Muscle layer of duodenum (tissue), 2 donors: ENCODE measurements at regions not wholly inside any gene's neighbourhood (a gene's known extent, or its start where the extent isn't known, plus 50 kb on each side); places are given as distances from the start of the nearest gene placed in this dataset.

Source experiments
- H3K27ac ChIP-seq: one replicate; pipeline ENCODE4 v1.7.0; 2013; ENCODE audit warnings: mild to moderate bottlenecking, low read length
- H3K27me3 ChIP-seq: one replicate; pipeline ENCODE4 v1.7.0; 2013; ENCODE audit warnings: low read depth, mild to moderate bottlenecking, control low read depth, low read length
- H3K36me3 ChIP-seq, 2 donors: one replicate each; pipeline ENCODE4 v1.7.0; 2013; ENCODE audit warnings: low read length in 2 of 2, control low read depth in 1 of 2, mild to moderate bottlenecking in 1 of 2; ENCODE audit not compliant: insufficient read depth in 2 of 2, control insufficient read depth in 1 of 2
- H3K4me1 ChIP-seq, 2 donors: one replicate each; pipeline ENCODE4 v1.7.0; 2013; ENCODE audit warnings: low read length in 2 of 2, mild to moderate bottlenecking in 2 of 2, control low read depth in 1 of 2, moderate library complexity in 1 of 2; ENCODE audit not compliant: insufficient read depth in 2 of 2, control insufficient read depth in 1 of 2
- H3K4me3 ChIP-seq, 2 donors: one replicate each; pipeline ENCODE4 v1.7.0; 2013; ENCODE audit warnings: low read length in 2 of 2, low read depth in 1 of 2, mild to moderate bottlenecking in 1 of 2
- H3K9me3 ChIP-seq, 2 donors: one replicate each; pipeline ENCODE4 v1.7.0; 2013; ENCODE audit warnings: low read length in 2 of 2, control low read depth in 1 of 2, mild to moderate bottlenecking in 1 of 2; ENCODE audit not compliant: control insufficient read depth in 1 of 2
- donor health status: healthy.

GRCh38 chr4:184267673-184268583, 50.3 kb upstream of the ENPP6 start:
- Histone ChIP-seq H3K27ac (peak overlapping the region; percentile 84), H3K4me3 (peak overlapping the region in 1 of 2 donors; percentile 49)

More at GRCh38 chr4:184267673-184268583, 50.3 kb upstream of the ENPP6 start:
- H3K4me1 ChIP-seq, result no peaks in the 10 kb centered on the region
- no peaks in the 10 kb centered on the region for H3K9me3 ChIP-seq
- H3K27me3 ChIP-seq, result no peaks in the 10 kb centered on the region
- no peaks in the 10 kb centered on the region for H3K36me3 ChIP-seq
